Spleen (tissue), 7 donors: ENCODE measurements at regions not wholly inside any gene's neighbourhood (a gene's known extent, or its start where the extent isn't known, plus 50 kb on each side); places are given as distances from the start of the nearest gene placed in this dataset.

Source experiments
- POLR2AphosphoS5 ChIP-seq, 3 donors: sonication (generic); formaldehyde crosslinking; IDR thresholded peaks; one replicate each; pipeline ENCODE4 v1.5.1; 2017; ENCODE audit warnings: antibody characterized with exemption in 3 of 3
- TF ChIP-seq, protein P1 (sequence below), 11 experiments: fragments of 200-600 bp in 7 of 11; fragments of 450-650 bp in 4 of 11; sonication (generic) in 4 of 11; IDR thresholded peaks in 8 of 11; conservative IDR thresholded peaks in 3 of 11; 1 replicate in 7 of 11; 2 replicates in 4 of 11; pipeline versions ENCODE4 v1.4.0 to v1.8.0; 2016 to 2021; ENCODE audit warnings: antibody characterized with exemption in 11 of 11, inconsistent platforms in 4 of 11, mild to moderate bottlenecking in 1 of 11
- donor health status: DM: no; HTN: no; CAD: no; lungs with moderate emphysema.
- donor health status: DM: no; HTN: no; CAD: no.
- donor health status: DM: no; HTN: no; CAD: no.

DNA sequence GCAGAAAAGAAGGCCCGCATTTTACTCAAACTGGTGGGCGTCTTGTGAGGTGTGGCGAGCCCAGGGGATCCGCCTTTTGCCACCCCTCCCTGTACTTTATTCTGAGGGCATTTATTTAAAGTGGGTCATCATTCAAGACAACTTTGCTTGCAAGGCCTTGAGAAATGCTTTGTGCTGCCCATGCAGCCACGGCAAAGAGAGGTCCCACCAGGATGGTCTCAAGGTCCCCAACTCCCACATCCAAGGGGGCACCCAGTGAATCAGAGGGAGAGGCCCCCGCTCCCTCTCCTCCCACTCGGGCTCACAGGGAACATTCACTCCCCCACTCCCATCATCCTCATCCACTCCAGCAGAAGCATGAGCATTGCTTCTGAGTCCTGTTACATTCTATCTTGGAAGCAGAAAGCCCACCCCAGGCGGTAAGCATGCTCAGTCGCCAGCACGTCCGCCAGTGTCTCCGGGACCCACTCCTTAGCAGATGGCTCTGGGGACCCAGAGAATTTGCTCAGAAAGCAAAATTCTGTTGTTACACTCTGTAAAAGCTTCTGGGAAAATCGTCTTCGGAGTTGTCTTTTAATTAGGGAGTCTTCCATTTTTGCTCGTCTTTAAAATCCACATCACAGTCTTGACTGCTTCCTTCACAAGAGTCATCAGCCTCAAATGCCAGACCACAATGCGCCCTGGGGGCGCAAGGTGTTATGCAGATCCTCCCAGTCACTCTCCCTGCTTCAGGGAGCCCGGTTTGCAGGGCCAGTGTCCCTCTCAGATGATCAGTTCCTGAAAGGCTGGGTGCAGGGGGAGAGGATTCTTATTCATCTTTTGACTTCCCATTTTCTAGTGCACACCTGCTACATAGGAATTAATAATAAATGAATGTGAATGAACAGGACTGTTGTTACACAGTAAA is 99.4 kb upstream of the NCK2 start:
- TF ChIP-seq POLR2AphosphoS5 (IDR thresholded peaks at IDR 0.05) = no peak
- TF ChIP-seq, protein P1, sequence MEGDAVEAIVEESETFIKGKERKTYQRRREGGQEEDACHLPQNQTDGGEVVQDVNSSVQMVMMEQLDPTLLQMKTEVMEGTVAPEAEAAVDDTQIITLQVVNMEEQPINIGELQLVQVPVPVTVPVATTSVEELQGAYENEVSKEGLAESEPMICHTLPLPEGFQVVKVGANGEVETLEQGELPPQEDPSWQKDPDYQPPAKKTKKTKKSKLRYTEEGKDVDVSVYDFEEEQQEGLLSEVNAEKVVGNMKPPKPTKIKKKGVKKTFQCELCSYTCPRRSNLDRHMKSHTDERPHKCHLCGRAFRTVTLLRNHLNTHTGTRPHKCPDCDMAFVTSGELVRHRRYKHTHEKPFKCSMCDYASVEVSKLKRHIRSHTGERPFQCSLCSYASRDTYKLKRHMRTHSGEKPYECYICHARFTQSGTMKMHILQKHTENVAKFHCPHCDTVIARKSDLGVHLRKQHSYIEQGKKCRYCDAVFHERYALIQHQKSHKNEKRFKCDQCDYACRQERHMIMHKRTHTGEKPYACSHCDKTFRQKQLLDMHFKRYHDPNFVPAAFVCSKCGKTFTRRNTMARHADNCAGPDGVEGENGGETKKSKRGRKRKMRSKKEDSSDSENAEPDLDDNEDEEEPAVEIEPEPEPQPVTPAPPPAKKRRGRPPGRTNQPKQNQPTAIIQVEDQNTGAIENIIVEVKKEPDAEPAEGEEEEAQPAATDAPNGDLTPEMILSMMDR (IDR thresholded peaks at IDR 0.05 in 8 of 11, conservative IDR thresholded peaks at IDR 0.05 in 3 of 11) = no peak
